ENCODE measurements at regions not wholly inside any gene's neighbourhood (a gene's known extent, or its start where the extent isn't known, plus 50 kb on each side); places are given as distances from the start of the nearest gene placed in this dataset.

GRCh38 chr2:21289989-21290388 lies 166.2 kb downstream of the TDRD15 start:
- BruUV-seq (replicated peaks): no TSS peak
- in situ Hi-C loops (cut with HindIII; ENCODE audit: low pct_unique_long_range_greater_than_20kb, low sequenced_read_pairs) (no loop called here), intact Hi-C loops (cut with micrococcal nuclease; ENCODE audit: unreplicated experiment) (no loop called here)
- TF ChIP-seq TCF7L2 (IDR thresholded peaks at IDR 0.05; ENCODE audit: low read depth, low read length) (no peak), REST (IDR thresholded peaks at IDR 0.05; ENCODE audit: insufficient read depth in 1 of 2, low read depth in 2 of 2, low read length in 1 of 2) (no peak), CTCF (IDR thresholded peaks at IDR 0.05) (no peak), SIN3A (IDR thresholded peaks at IDR 0.05; ENCODE audit: borderline replicate concordance, insufficient read depth, low read depth, low read length) (no peak)
- H3K4me3 ChIP-seq (ENCODE audit: low read depth in 2 of 2, low read length in 2 of 2): no peak overlapping the region
- H3K9me3 ChIP-seq (ENCODE audit: control insufficient read depth, insufficient read depth, low read depth, low read length): no peaks in the 10 kb centered on the region
- ChIA-PET CTCF (no interaction called here), POLR2A (no interaction called here)
- DNase-seq (ENCODE audit: low read depth, low spot score) (no peak), ATAC-seq (no peak)
- no peaks in the 10 kb centered on the region for H3K27me3 ChIP-seq (ENCODE audit: control insufficient read depth, insufficient read depth, low read length)
- no peaks in the 10 kb centered on the region for H3K4me1 ChIP-seq (ENCODE audit: control insufficient read depth, insufficient read depth, low read length)
- H3K36me3 ChIP-seq (ENCODE audit: control insufficient read depth, insufficient read depth, low read length): no peaks in the 10 kb centered on the region
- no peak overlapping the region for H3K27ac ChIP-seq (ENCODE audit: low read length)

- no peak for ATAC-seq
- in situ Hi-C loops (cut with HindIII; ENCODE audit: low pct_unique_long_range_greater_than_20kb, low sequenced_read_pairs) (no loop called here), intact Hi-C loops (cut with micrococcal nuclease; ENCODE audit: unreplicated experiment) (no loop called here)
- H3K36me3 ChIP-seq (ENCODE audit: control insufficient read depth, insufficient read depth, low read length): no peaks in the 10 kb centered on the region
- no peaks in the 10 kb centered on the region for H3K4me1 ChIP-seq (ENCODE audit: control insufficient read depth, insufficient read depth, low read length)
- BruUV-seq (replicated peaks): no TSS peak
- H3K27me3 ChIP-seq (ENCODE audit: control insufficient read depth, insufficient read depth, low read length): no peaks in the 10 kb centered on the region
- no peak overlapping the region for H3K4me3 ChIP-seq (ENCODE audit: low read depth in 2 of 2, low read length in 2 of 2)
- ChIA-PET POLR2A (no interaction called here), CTCF (no interaction called here)
- no peak for TF ChIP-seq TCF7L2 (IDR thresholded peaks at IDR 0.05; ENCODE audit: low read depth, low read length)
- H3K27ac ChIP-seq (ENCODE audit: low read length): no peak overlapping the region
- H3K9me3 ChIP-seq (ENCODE audit: control insufficient read depth, insufficient read depth, low read depth, low read length): no peaks in the 10 kb centered on the region
- DNase-seq (ENCODE audit: low read depth, low spot score): no peak
Observed at GRCh38 chr2:21291426-21291825, 167.7 kb downstream of the TDRD15 start.

GRCh38 chr2:21294446-21294845 lies 170.7 kb downstream of the TDRD15 start:
- CTCF ChIA-PET: no interaction called here
- Histone ChIP-seq H3K4me3 (ENCODE audit: low read depth in 2 of 2, low read length in 2 of 2) (no peak overlapping the region), H3K9me3 (ENCODE audit: control insufficient read depth, insufficient read depth, low read depth, low read length) (no peaks in the 10 kb centered on the region), H3K27ac (ENCODE audit: low read length) (no peak overlapping the region), H3K27me3 (ENCODE audit: control insufficient read depth, insufficient read depth, low read length) (no peaks in the 10 kb centered on the region), H3K4me1 (ENCODE audit: control insufficient read depth, insufficient read depth, low read length) (no peaks in the 10 kb centered on the region), H3K36me3 (ENCODE audit: control insufficient read depth, insufficient read depth, low read length) (no peaks in the 10 kb centered on the region)
- in situ Hi-C loops (cut with HindIII; ENCODE audit: low pct_unique_long_range_greater_than_20kb, low sequenced_read_pairs) (no loop called here), intact Hi-C loops (cut with micrococcal nuclease; ENCODE audit: unreplicated experiment) (no loop called here)
- BruUV-seq (replicated peaks): no TSS peak
- DNase-seq (ENCODE audit: low read depth, low spot score) (no peak), ATAC-seq (no peak)
- TF ChIP-seq REST (IDR thresholded peaks at IDR 0.05; ENCODE audit: insufficient read depth in 1 of 2, low read depth in 2 of 2, low read length in 1 of 2) (no peak), TCF7L2 (IDR thresholded peaks at IDR 0.05; ENCODE audit: low read depth, low read length) (no peak), CTCF (IDR thresholded peaks at IDR 0.05) (no peak), SIN3A (IDR thresholded peaks at IDR 0.05; ENCODE audit: borderline replicate concordance, insufficient read depth, low read depth, low read length) (no peak), POLR2AphosphoS5 (IDR thresholded peaks at IDR 0.05; ENCODE audit: low read depth, low read length) (no peak)
- POLR2A ChIA-PET: no interaction called here

All from Panc1 (cell line).